Right lobe of liver (tissue), 6 donors: ENCODE measurements at regions not wholly inside any gene's neighbourhood (a gene's known extent, or its start where the extent isn't known, plus 50 kb on each side); places are given as distances from the start of the nearest gene placed in this dataset.

ENCODE experiments used
- ATAC-seq, 4 donors: fragments of 200-7000 bp; cut with Tn5 transposase; one replicate each; pipeline ENCODE4 v1.9.1; 2020; ENCODE audit warnings: mild to moderate bottlenecking in 4 of 4, moderate library complexity in 4 of 4
- DNase-seq, 3 donors: peaks; one replicate each; pipeline ENCODE4 v3.0.0-alpha.2; 2020
- H3K27ac ChIP-seq, 3 donors: fragments of 200-600 bp; one replicate each; pipeline ENCODE4 v1.8.0; 2022
- H3K27me3 ChIP-seq, 2 donors: fragments of 200-600 bp; one replicate each; pipeline ENCODE4 v1.8.0; 2022
- H3K36me3 ChIP-seq, 4 donors: fragments of 200-600 bp; sonication (generic) in 1 of 4; one replicate each; pipeline versions ENCODE4 v1.5.1 to v1.8.0; 2017 to 2022; ENCODE audit warnings: control low read depth in 1 of 4
- H3K4me1 ChIP-seq, 4 donors: fragments of 200-600 bp; sonication (generic) in 1 of 4; one replicate each; pipeline versions ENCODE4 v1.5.1 to v1.8.0; 2017 to 2022; ENCODE audit warnings: control low read depth in 1 of 4
- H3K4me3 ChIP-seq, 3 donors: fragments of 200-600 bp; one replicate each; pipeline ENCODE4 v1.8.0; 2022
- H3K9me3 ChIP-seq, 4 donors: fragments of 200-600 bp; sonication (generic) in 1 of 4; one replicate each; pipeline versions ENCODE4 v1.5.1 to v1.8.0; 2017 to 2022; ENCODE audit warnings: control low read depth in 1 of 4
- CTCF ChIP-seq, 4 donors: fragments of 200-600 bp in 3 of 4; fragments of 450-650 bp in 1 of 4; IDR thresholded peaks; one replicate each; pipeline versions ENCODE4 v1.5.1 to v1.8.0; 2016 to 2022; ENCODE audit warnings: antibody characterized with exemption in 4 of 4, mild to moderate bottlenecking in 2 of 4
- POLR2A ChIP-seq: fragments of 450-650 bp; IDR thresholded peaks from one replicate; pipeline ENCODE4 v1.6.1; 2017; ENCODE audit warnings: antibody characterized with exemption, mild to moderate bottlenecking
- WGBS: methylation state at CpG from one replicate; pipeline ENCODE4 v1.1.6; 2018; ENCODE audit warnings: low coverage, low lambda C conversion rate; ENCODE audit not compliant: insufficient coverage; ENCODE audit errors: missing lambda C conversion rate; 5-methylcytosine and 5-hydroxymethylcytosine counted together
- intact Hi-C, 2 donors: fragments of 100-400 bp; cut with DNase I; formaldehyde crosslinking; loops; one replicate each; pipeline versions ENCODE4 v1.11.2 to v1.14.1; 2022
- donor health status: DM: no; HTN: yes; CAD: no.
- donor health status: DM: no; HTN: no; CAD: no.
- donor health status: DM: no; HTN: no; CAD: no.
- donor health status: DM: no; HTN: yes; CAD: no.
- donor health status: DM: no; HTN: yes; CAD: no.

DNA sequence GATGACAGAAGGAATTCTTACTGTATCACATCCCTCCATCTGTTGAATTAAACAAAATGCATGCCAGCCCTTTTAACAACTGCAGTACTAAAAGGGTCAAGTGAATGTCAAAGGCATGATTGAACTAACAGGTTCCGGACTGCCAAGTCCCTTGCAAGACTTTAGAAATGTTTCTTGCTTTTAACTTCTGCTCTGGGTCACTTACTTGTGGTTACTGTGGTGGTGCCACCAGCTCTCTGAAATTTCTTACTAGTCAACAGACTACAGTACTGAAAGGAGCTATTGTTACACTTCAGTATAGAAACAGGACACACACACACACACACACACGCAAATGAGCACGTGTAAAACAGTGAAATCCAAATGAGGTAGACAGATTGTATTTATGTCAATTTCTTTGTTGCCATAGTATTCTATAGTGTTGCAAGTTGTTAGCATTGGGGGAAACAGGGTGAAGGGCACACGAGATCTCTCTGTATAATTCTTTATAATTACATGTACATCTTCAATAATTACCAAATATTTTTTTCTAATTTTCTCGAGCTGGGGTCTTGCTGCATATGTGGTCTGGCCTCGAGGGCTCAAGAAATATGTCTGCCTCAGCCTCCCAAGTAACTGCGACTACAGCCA lies 79.9 kb upstream of the SLC25A26 start:
- Histone ChIP-seq H3K27me3 (no peaks in the 10 kb centered on the region), H3K9me3 (no peaks in the 10 kb centered on the region), H3K4me1 (no peaks in the 10 kb centered on the region), H3K36me3 (no peaks in the 10 kb centered on the region), H3K4me3 (no peak overlapping the region), H3K27ac (no peak overlapping the region)
- WGBS = 61% methylated on average over 7 of the region's 7 CpGs
- ATAC-seq = no peak
- no peak for DNase-seq
- TF ChIP-seq CTCF (IDR thresholded peaks at IDR 0.05) = no peak
- TF ChIP-seq POLR2A = no peak
- intact Hi-C loops = no loop called here

GRCh38 chr3:66140106-66140505 lies 80.7 kb upstream of the SLC25A26 start:
- Histone ChIP-seq H3K27me3 (no peaks in the 10 kb centered on the region), H3K4me1 (no peaks in the 10 kb centered on the region), H3K4me3 (no peak overlapping the region), H3K27ac (no peak overlapping the region), H3K9me3 (no peaks in the 10 kb centered on the region), H3K36me3 (no peaks in the 10 kb centered on the region)
- WGBS = 82% methylated on average over 2 of the region's 2 CpGs
- ATAC-seq (no peak), DNase-seq (no peak)
- TF ChIP-seq POLR2A (no peak), CTCF (IDR thresholded peaks at IDR 0.05) (no peak)
- intact Hi-C loops = no loop called here

DNA sequence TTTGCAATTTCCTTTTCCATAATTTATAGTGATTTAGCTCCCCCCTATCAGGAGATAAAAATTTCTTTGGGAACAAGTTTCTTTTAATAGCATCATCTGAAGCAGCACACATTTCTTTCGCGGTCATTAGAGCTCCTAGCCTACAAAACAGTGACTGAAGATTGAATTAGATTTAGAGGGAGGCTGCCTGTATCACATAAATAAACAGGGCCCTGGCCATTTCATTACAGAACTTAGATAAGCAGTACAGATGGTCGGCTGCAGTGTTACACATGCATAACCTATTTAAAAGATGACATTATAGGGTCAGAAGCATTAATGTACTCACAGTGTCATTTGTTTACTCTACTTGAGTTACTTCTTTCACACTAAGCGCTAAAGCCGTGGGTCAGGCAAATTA lies 81.4 kb upstream of the SLC25A26 start:
- no peaks in the 10 kb centered on the region for H3K9me3 ChIP-seq
- ATAC-seq = no peak
- H3K36me3 ChIP-seq = no peaks in the 10 kb centered on the region
- no peak overlapping the region for H3K27ac ChIP-seq
- no peaks in the 10 kb centered on the region for H3K4me1 ChIP-seq
- H3K4me3 ChIP-seq = no peak overlapping the region
- 56% methylated on average over 5 of the region's 5 CpGs for WGBS
- DNase-seq = no peak
- no peaks in the 10 kb centered on the region for H3K27me3 ChIP-seq
- intact Hi-C loops = no loop called here
- TF ChIP-seq POLR2A = no peak
- TF ChIP-seq CTCF (IDR thresholded peaks at IDR 0.05) = no peak

GRCh38 chr3:66138336-66139313 lies 82.2 kb upstream of the SLC25A26 start:
- no peaks in the 10 kb centered on the region for H3K9me3 ChIP-seq

More at GRCh38 chr3:66138336-66139313, 82.2 kb upstream of the SLC25A26 start:
- 17% methylated on average over 6 of the region's 6 CpGs for WGBS
- Histone ChIP-seq H3K4me1 (no peaks in the 10 kb centered on the region), H3K27ac (no peak overlapping the region), H3K36me3 (no peaks in the 10 kb centered on the region), H3K4me3 (no peak overlapping the region), H3K27me3 (no peaks in the 10 kb centered on the region)
- ATAC-seq (peak; percentile 98 to 99 (median 98)), DNase-seq (peak in 2 of 3 donors; percentile 33 to 61)
- no peak for TF ChIP-seq POLR2A
- TF ChIP-seq CTCF (IDR thresholded peaks at IDR 0.05) = peak; percentile 74 to 80 (median 78)
- intact Hi-C loops = no loop called here
